Liver (tissue), 3 donors: ENCODE measurements at regions not wholly inside any gene's neighbourhood (a gene's known extent, or its start where the extent isn't known, plus 50 kb on each side); places are given as distances from the start of the nearest gene placed in this dataset.

Experiments
- GABPA ChIP-seq, 2 donors: IDR thresholded peaks in 1 of 2; conservative IDR thresholded peaks in 1 of 2; 2 replicates each; pipeline ENCODE4 v1.6.1; 2016; ENCODE audit warnings: antibody characterized with exemption in 2 of 2, mild to moderate bottlenecking in 1 of 2, moderate library complexity in 1 of 2
- RXRA ChIP-seq, 2 donors: IDR thresholded peaks; 2 replicates each; pipeline ENCODE4 v1.6.1; 2017 to 2018; ENCODE audit warnings: antibody characterized with exemption in 2 of 2, mild to moderate bottlenecking in 1 of 2
- SP1 ChIP-seq: IDR thresholded peaks from 2 replicates; pipeline ENCODE4 v1.6.1; 2018; ENCODE audit warnings: antibody characterized with exemption, mild to moderate bottlenecking
- TAF1 ChIP-seq: conservative IDR thresholded peaks from 2 replicates; pipeline ENCODE4 v1.6.1; 2016; ENCODE audit warnings: antibody characterized with exemption, mild to moderate bottlenecking
- YY1 ChIP-seq: IDR thresholded peaks from 2 replicates; pipeline ENCODE4 v1.6.1; 2016; ENCODE audit warnings: antibody characterized with exemption, mild to moderate bottlenecking
- TF ChIP-seq, protein P1 (sequence below): fragments of 150-350 bp; IDR thresholded peaks from 2 replicates; pipeline ENCODE4 v1.5.1; 2017; ENCODE audit warnings: improper control_type of control experiment, low read depth, low read length; ENCODE audit not compliant: missing input control
- TF ChIP-seq, protein P2 (sequence below): IDR thresholded peaks from 2 replicates; pipeline ENCODE4 v1.6.1; 2016; ENCODE audit warnings: antibody characterized with exemption
- TF ChIP-seq, protein P3 (sequence below): IDR thresholded peaks from 2 replicates; pipeline ENCODE4 v1.6.1; 2016; ENCODE audit warnings: antibody characterized with exemption, mild to moderate bottlenecking
- donor health status: healthy.
- donor health status: healthy.

- TF ChIP-seq, protein P1, sequence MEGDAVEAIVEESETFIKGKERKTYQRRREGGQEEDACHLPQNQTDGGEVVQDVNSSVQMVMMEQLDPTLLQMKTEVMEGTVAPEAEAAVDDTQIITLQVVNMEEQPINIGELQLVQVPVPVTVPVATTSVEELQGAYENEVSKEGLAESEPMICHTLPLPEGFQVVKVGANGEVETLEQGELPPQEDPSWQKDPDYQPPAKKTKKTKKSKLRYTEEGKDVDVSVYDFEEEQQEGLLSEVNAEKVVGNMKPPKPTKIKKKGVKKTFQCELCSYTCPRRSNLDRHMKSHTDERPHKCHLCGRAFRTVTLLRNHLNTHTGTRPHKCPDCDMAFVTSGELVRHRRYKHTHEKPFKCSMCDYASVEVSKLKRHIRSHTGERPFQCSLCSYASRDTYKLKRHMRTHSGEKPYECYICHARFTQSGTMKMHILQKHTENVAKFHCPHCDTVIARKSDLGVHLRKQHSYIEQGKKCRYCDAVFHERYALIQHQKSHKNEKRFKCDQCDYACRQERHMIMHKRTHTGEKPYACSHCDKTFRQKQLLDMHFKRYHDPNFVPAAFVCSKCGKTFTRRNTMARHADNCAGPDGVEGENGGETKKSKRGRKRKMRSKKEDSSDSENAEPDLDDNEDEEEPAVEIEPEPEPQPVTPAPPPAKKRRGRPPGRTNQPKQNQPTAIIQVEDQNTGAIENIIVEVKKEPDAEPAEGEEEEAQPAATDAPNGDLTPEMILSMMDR: no peak
- TF ChIP-seq SP1 (no peak), RXRA (IDR thresholded peaks at IDR 0.05) (no peak), TAF1 (no peak), GABPA (IDR thresholded peaks at IDR 0.05 in 1 of 2, conservative IDR thresholded peaks at IDR 0.05 in 1 of 2) (no peak), YY1 (no peak)
- TF ChIP-seq, protein P2, sequence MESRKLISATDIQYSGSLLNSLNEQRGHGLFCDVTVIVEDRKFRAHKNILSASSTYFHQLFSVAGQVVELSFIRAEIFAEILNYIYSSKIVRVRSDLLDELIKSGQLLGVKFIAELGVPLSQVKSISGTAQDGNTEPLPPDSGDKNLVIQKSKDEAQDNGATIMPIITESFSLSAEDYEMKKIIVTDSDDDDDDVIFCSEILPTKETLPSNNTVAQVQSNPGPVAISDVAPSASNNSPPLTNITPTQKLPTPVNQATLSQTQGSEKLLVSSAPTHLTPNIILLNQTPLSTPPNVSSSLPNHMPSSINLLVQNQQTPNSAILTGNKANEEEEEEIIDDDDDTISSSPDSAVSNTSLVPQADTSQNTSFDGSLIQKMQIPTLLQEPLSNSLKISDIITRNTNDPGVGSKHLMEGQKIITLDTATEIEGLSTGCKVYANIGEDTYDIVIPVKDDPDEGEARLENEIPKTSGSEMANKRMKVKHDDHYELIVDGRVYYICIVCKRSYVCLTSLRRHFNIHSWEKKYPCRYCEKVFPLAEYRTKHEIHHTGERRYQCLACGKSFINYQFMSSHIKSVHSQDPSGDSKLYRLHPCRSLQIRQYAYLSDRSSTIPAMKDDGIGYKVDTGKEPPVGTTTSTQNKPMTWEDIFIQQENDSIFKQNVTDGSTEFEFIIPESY: no peak
- TF ChIP-seq, protein P3, sequence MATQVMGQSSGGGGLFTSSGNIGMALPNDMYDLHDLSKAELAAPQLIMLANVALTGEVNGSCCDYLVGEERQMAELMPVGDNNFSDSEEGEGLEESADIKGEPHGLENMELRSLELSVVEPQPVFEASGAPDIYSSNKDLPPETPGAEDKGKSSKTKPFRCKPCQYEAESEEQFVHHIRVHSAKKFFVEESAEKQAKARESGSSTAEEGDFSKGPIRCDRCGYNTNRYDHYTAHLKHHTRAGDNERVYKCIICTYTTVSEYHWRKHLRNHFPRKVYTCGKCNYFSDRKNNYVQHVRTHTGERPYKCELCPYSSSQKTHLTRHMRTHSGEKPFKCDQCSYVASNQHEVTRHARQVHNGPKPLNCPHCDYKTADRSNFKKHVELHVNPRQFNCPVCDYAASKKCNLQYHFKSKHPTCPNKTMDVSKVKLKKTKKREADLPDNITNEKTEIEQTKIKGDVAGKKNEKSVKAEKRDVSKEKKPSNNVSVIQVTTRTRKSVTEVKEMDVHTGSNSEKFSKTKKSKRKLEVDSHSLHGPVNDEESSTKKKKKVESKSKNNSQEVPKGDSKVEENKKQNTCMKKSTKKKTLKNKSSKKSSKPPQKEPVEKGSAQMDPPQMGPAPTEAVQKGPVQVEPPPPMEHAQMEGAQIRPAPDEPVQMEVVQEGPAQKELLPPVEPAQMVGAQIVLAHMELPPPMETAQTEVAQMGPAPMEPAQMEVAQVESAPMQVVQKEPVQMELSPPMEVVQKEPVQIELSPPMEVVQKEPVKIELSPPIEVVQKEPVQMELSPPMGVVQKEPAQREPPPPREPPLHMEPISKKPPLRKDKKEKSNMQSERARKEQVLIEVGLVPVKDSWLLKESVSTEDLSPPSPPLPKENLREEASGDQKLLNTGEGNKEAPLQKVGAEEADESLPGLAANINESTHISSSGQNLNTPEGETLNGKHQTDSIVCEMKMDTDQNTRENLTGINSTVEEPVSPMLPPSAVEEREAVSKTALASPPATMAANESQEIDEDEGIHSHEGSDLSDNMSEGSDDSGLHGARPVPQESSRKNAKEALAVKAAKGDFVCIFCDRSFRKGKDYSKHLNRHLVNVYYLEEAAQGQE: no peak
Observed at GRCh38 chr1:37387854-37388253, 86.5 kb upstream of the ZC3H12A start.
